ENCODE measurements at regions not wholly inside any gene's neighbourhood (a gene's known extent, or its start where the extent isn't known, plus 50 kb on each side); places are given as distances from the start of the nearest gene placed in this dataset.

- TF ChIP-seq, protein P1, sequence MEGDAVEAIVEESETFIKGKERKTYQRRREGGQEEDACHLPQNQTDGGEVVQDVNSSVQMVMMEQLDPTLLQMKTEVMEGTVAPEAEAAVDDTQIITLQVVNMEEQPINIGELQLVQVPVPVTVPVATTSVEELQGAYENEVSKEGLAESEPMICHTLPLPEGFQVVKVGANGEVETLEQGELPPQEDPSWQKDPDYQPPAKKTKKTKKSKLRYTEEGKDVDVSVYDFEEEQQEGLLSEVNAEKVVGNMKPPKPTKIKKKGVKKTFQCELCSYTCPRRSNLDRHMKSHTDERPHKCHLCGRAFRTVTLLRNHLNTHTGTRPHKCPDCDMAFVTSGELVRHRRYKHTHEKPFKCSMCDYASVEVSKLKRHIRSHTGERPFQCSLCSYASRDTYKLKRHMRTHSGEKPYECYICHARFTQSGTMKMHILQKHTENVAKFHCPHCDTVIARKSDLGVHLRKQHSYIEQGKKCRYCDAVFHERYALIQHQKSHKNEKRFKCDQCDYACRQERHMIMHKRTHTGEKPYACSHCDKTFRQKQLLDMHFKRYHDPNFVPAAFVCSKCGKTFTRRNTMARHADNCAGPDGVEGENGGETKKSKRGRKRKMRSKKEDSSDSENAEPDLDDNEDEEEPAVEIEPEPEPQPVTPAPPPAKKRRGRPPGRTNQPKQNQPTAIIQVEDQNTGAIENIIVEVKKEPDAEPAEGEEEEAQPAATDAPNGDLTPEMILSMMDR (tag by site-specific recombination; IDR thresholded peaks at IDR 0.05), result no peak
- TF ChIP-seq MZF1 (tag by site-specific recombination; IDR thresholded peaks at IDR 0.05; ENCODE audit: borderline replicate concordance) (no peak), TCF7L2 (IDR thresholded peaks at IDR 0.05; ENCODE audit: borderline replicate concordance, low read depth, low read length) (no peak), ZNF777 (tag by site-specific recombination; IDR thresholded peaks at IDR 0.05; ENCODE audit: borderline replicate concordance) (no peak), ZBTB20 (tag by site-specific recombination; IDR thresholded peaks at IDR 0.05) (no peak), MYNN (tag by site-specific recombination; IDR thresholded peaks at IDR 0.05; ENCODE audit: borderline replicate concordance) (no peak), ZBTB21 (tag by site-specific recombination; IDR thresholded peaks at IDR 0.05) (no peak)
- TF ChIP-seq, protein P2, sequence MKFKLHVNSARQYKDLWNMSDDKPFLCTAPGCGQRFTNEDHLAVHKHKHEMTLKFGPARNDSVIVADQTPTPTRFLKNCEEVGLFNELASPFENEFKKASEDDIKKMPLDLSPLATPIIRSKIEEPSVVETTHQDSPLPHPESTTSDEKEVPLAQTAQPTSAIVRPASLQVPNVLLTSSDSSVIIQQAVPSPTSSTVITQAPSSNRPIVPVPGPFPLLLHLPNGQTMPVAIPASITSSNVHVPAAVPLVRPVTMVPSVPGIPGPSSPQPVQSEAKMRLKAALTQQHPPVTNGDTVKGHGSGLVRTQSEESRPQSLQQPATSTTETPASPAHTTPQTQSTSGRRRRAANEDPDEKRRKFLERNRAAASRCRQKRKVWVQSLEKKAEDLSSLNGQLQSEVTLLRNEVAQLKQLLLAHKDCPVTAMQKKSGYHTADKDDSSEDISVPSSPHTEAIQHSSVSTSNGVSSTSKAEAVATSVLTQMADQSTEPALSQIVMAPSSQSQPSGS (tag by site-specific recombination; IDR thresholded peaks at IDR 0.05; ENCODE audit: low read depth), result no peak
Observed at GRCh38 chr9:28616310-28616709, 1043.0 kb upstream of the C9orf72 start.

Measured in HEK293 (cell line).